Skeletal muscle tissue (tissue), 3 donors: ENCODE measurements at regions not wholly inside any gene's neighbourhood (a gene's known extent, or its start where the extent isn't known, plus 50 kb on each side); places are given as distances from the start of the nearest gene placed in this dataset.

Source experiments
- H3K27ac ChIP-seq: one replicate; pipeline ENCODE4 v1.7.0; 2013; ENCODE audit warnings: mild to moderate bottlenecking, low read depth, low read length, inconsistent platforms
- H3K27me3 ChIP-seq, 3 donors: one replicate each; pipeline ENCODE4 v1.7.0; 2013; ENCODE audit warnings: low read length in 3 of 3; ENCODE audit not compliant: control insufficient read depth in 3 of 3, insufficient read depth in 3 of 3
- H3K36me3 ChIP-seq, 3 donors: one replicate each; pipeline ENCODE4 v1.7.0; 2013; ENCODE audit warnings: low read length in 3 of 3; ENCODE audit not compliant: control insufficient read depth in 3 of 3, insufficient read depth in 3 of 3
- H3K4me1 ChIP-seq, 3 donors: one replicate each; pipeline ENCODE4 v1.7.0; 2013; ENCODE audit warnings: low read length in 3 of 3, mild to moderate bottlenecking in 3 of 3; ENCODE audit not compliant: control insufficient read depth in 3 of 3, insufficient read depth in 3 of 3
- H3K4me3 ChIP-seq, 3 donors: one replicate each; pipeline ENCODE4 v1.7.0; 2013; ENCODE audit warnings: low read length in 3 of 3
- H3K9ac ChIP-seq, 3 donors: one replicate each; pipeline ENCODE4 v1.7.0; 2013; ENCODE audit warnings: low read length in 3 of 3, mild to moderate bottlenecking in 3 of 3, moderate library complexity in 2 of 3, low read depth in 1 of 3
- H3K9me3 ChIP-seq, 3 donors: one replicate each; pipeline ENCODE4 v1.7.0; 2013; ENCODE audit warnings: low read length in 3 of 3; ENCODE audit not compliant: control insufficient read depth in 3 of 3
- donor health status: Osteomylitis.

DNA sequence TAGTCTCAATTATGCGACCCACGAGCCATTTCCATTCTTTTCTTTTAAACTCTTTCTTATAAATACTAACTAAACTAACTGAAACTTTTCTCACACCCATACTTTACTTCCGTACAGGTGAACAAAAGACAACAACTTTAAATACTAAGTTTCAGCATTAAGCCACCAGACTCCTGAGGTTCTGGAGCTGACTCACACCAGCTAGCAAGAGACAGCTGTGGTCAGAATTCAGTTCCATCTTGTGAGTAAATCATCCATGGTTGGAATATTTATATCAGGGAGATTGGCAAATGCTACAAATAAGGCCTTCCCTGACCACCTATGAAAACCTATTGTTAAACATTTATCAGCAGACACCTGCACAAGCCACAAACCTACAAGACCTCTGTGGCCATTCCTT lies 897.0 kb downstream of the EFNB2 start:
- Histone ChIP-seq H3K27me3 (no peaks in the 10 kb centered on the region), H3K36me3 (no peaks in the 10 kb centered on the region), H3K9me3 (no peaks in the 10 kb centered on the region), H3K27ac (no peak overlapping the region), H3K9ac (no peak overlapping the region), H3K4me1 (no peaks in the 10 kb centered on the region), H3K4me3 (no peak overlapping the region)

DNA sequence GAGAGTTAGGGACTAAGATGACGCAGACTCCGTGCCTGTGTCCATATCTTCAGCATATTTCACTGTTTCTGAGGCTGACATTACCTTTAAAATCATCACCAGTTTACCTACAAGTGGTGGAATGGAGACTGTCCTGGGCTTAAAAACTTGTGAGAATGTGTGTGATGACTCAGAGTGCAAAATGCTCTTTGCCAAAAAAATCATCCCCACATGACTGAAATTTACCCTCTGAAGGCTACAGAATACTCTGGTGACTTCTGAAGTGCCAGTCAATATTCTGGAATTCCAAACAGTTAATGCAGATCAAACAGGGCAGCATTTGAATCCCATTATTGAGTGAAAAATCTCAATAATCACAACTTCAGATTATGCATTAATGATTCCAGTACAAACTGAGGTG lies 901.4 kb downstream of the EFNB2 start:
- Histone ChIP-seq H3K4me1 (no peaks in the 10 kb centered on the region), H3K36me3 (no peaks in the 10 kb centered on the region), H3K9me3 (no peaks in the 10 kb centered on the region), H3K4me3 (no peak overlapping the region), H3K27me3 (no peaks in the 10 kb centered on the region), H3K27ac (no peak overlapping the region), H3K9ac (no peak overlapping the region)

- Histone ChIP-seq H3K27ac (no peak overlapping the region), H3K4me3 (no peak overlapping the region), H3K36me3 (no peaks in the 10 kb centered on the region), H3K9me3 (peaks cover 0 to 3% (median 0%) of the 10 kb centered on the region in 3 donors), H3K27me3 (no peaks in the 10 kb centered on the region), H3K4me1 (no peaks in the 10 kb centered on the region), H3K9ac (no peak overlapping the region)
Measured at GRCh38 chr13:105630431-105630830, 905.0 kb downstream of the EFNB2 start.

GRCh38 chr13:105627270-105627669 lies 908.2 kb downstream of the EFNB2 start:
- H3K9me3 ChIP-seq: peaks cover 0 to 3% (median 0%) of the 10 kb centered on the region in 3 donors
- H3K27me3 ChIP-seq: no peaks in the 10 kb centered on the region

DNA sequence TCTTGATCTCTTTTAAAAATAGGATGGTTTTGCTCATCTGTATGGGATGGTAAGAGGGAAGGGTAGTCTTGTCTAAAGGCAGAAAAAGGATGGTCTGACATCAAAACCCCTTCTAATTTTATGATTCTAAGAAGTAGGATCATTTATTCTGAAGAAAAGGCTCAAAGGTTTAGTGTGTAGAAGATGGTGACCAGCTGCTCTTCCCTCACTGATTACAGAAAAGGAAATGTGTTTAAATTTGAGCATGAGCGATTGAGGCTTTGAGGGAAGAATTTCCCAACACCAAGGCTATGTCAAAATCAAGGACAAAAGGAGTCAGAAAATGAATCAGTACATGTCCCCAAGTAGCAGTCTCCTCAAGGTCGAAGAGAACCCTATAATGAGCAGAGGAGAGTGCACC lies 909.8 kb downstream of the EFNB2 start:
- Histone ChIP-seq H3K4me1 (no peaks in the 10 kb centered on the region), H3K9me3 (peaks cover 0 to 3% (median 0%) of the 10 kb centered on the region in 3 donors), H3K9ac (no peak overlapping the region), H3K36me3 (no peaks in the 10 kb centered on the region), H3K4me3 (no peak overlapping the region), H3K27ac (no peak overlapping the region), H3K27me3 (no peaks in the 10 kb centered on the region)

More at GRCh38 chr13:105627270-105627669, 908.2 kb downstream of the EFNB2 start:
- Histone ChIP-seq H3K27ac (no peak overlapping the region), H3K9ac (no peak overlapping the region), H3K4me3 (no peak overlapping the region), H3K4me1 (no peaks in the 10 kb centered on the region), H3K36me3 (no peaks in the 10 kb centered on the region)

GRCh38 chr13:105616333-105617075 lies 919.0 kb downstream of the EFNB2 start:
- Histone ChIP-seq H3K4me3 (no peak overlapping the region), H3K4me1 (no peaks in the 10 kb centered on the region), H3K9ac (no peak overlapping the region), H3K27me3 (no peaks in the 10 kb centered on the region), H3K9me3 (peaks cover 0 to 2% (median 0%) of the 10 kb centered on the region in 3 donors), H3K27ac (no peak overlapping the region), H3K36me3 (no peaks in the 10 kb centered on the region)

DNA sequence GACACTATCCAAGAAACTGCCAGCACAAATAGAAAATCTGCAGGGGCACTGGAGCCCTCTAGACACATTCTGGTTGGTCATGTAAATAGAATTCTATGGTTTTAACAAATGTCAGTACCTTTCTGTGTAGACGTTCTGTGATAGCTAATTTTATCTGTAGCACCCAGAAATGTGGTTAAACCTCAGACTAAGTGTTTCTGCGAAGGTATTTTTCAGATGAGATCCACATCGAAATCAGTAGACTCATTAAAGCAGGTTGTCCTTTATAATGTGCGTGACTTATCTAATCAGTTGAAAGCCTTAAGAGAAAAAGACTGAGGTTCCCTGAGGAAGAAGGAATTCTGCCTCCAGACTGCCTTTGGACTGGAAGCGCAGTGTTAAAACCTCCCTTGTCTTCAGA lies 922.9 kb downstream of the EFNB2 start:
- Histone ChIP-seq H3K9me3 (no peaks in the 10 kb centered on the region), H3K4me1 (no peaks in the 10 kb centered on the region), H3K4me3 (no peak overlapping the region), H3K9ac (no peak overlapping the region), H3K27me3 (no peaks in the 10 kb centered on the region), H3K27ac (no peak overlapping the region), H3K36me3 (no peaks in the 10 kb centered on the region)

DNA sequence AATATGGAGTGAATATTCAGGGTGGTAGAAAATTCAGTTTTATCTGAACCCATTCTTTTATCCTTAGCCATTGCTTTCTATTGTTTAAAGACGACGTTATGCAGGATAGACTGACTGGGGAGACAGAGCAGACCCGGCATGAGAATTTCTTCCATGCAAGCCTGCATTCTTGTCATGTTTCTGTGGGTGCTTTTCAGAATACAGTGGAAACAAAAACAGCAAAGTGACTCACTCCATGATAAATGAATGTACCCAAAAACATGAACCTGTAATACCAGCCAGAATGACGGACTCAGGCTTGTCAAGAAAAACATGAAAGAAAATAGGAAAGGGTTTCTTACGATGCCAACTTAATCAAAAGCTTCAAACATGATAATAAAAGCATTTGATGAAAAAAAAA lies 924.0 kb downstream of the EFNB2 start:
- no peak overlapping the region for H3K9ac ChIP-seq
- no peaks in the 10 kb centered on the region for H3K4me1 ChIP-seq
- H3K27me3 ChIP-seq: no peaks in the 10 kb centered on the region
- H3K4me3 ChIP-seq: no peak overlapping the region
- no peak overlapping the region for H3K27ac ChIP-seq
- H3K36me3 ChIP-seq: no peaks in the 10 kb centered on the region
- no peaks in the 10 kb centered on the region for H3K9me3 ChIP-seq

DNA sequence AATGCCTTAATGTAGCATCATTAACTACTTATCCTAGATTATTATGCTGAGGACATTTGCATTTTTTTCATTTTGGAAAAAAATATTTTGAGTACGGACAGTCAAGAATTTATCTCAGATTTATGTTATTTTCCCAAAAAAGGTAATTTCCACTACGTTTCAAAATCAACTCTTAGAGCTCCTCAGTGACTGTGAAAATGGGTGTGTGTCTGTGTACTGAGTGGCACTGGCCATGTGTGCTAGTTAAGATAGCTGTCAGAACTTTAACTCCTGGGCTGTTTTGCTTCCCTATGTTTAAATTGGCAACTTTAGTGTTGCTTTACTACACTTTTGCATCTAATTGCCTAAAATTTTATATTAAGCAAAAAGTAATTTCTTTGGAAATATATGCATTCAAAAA lies 927.4 kb downstream of the EFNB2 start:
- no peaks in the 10 kb centered on the region for H3K36me3 ChIP-seq

GRCh38 chr13:105607426-105607825 lies 928.0 kb downstream of the EFNB2 start:
- no peaks in the 10 kb centered on the region for H3K27me3 ChIP-seq
- H3K36me3 ChIP-seq: no peaks in the 10 kb centered on the region
- H3K27ac ChIP-seq: no peak overlapping the region
- H3K4me3 ChIP-seq: no peak overlapping the region
- H3K9me3 ChIP-seq: no peaks in the 10 kb centered on the region
- no peaks in the 10 kb centered on the region for H3K4me1 ChIP-seq
- H3K9ac ChIP-seq: no peak overlapping the region

More for the DNA sequence above, 927.4 kb downstream of the EFNB2 start:
- H3K9ac ChIP-seq: no peak overlapping the region
- no peak overlapping the region for H3K27ac ChIP-seq
- H3K4me1 ChIP-seq: no peaks in the 10 kb centered on the region
- H3K27me3 ChIP-seq: no peaks in the 10 kb centered on the region
- H3K9me3 ChIP-seq: no peaks in the 10 kb centered on the region
- H3K4me3 ChIP-seq: no peak overlapping the region
